Superior temporal gyrus (tissue), 1 donor: ENCODE measurements at regions not wholly inside any gene's neighbourhood (a gene's known extent, or its start where the extent isn't known, plus 50 kb on each side); places are given as distances from the start of the nearest gene placed in this dataset.

ENCODE experiments used
- DNase-seq: peaks from one replicate; pipeline ENCODE4 v3.0.0-alpha.2; 2016; ENCODE audit errors: extremely low spot score

DNA sequence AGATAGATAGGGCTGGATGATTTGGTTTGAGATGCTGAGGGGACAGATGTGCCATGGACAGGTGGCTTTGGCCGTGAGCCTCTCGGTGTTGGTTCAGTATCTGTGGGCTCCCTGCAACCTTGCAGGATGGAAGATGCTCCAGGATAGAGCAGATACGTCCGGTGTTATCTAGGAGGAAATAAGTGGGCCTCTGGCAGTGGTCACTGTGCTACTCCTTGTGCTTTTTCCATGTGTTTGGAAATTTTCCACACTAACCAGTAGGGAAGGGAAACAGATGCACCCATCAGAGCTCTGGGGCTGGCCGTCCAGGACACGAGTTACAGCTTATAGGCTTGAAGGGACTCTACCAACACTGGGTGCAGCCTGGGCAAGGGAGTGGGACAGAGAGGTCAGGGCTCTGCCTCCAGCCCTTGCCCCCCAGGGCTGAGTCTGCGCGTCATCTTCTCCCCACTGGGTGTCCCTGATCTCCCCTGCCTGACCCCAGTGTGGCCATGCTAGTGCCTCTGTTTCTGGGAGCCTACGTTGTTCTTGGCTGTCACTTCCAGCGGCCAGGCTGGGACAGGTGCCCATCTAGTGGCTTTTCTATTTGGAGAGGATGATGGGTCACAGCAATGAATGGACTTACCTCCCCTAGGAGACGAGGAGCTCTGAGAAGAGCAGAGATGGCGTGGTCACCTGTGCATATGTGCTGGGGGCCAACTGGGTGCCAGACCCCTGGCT is 166.9 kb downstream of the SEC14L1 start:
- DNase-seq = no peak

DNA sequence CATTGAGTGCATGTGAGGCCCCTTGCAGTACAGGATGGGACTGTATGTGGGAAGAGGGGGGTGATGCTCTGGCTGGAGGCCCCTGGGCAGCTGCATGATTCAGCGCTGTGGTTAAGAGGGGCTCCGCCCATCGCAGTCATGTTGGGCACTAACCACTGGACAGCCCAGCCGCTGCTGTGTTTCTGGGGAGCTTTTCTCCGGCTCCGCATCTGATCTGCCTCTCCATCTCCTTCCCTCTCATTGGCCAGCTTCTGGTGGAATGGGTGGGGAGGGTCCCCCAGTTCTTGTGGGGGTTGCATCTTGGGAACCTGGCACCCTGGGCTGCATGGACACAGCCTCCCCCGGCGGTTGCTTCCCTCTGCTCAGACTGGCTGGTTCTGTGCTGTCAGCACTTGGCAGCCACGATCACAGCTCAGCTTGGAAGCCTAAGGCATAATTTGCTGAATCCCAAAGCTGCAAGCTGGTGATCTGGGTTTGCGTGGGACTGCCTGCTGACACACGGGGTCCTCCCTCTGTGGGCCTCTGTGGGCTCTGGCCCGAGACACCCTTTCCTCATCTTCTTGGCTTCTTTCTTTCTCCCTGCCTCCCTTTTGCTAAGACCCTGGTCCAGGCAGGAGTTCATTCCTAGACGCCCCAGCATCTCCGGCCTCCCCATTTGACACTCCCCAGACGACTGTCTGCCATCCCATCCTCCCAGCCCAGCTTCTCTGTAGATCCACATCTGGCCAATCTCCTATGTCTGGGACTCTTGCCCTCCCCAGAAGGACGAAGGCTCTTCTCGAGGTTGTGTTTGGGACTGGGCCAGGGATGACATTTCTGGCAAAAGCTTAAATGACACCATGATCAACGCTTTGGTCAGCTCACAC is 168.3 kb downstream of the SEC14L1 start:
- no peak for DNase-seq

DNA sequence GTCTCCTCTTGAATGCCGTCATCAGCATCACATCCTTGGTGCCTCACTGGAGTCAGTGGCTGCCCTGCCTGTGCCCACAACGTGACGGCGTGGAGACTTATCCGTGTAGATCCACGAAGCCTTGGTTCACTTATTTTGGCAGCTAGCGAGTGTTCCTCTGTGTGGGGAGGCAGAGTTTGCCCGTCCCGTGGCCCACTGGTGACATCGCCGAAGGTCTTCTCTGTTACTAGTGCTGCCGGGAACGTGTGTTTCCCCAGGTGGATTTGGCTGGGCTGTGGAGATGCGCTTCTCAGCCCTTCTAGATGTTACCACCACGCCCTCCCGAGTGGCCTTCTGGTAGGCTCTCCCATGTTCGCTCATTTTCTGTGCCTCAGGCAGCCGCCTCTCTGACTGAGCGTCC is 169.6 kb downstream of the SEC14L1 start:
- DNase-seq = no peak

DNA sequence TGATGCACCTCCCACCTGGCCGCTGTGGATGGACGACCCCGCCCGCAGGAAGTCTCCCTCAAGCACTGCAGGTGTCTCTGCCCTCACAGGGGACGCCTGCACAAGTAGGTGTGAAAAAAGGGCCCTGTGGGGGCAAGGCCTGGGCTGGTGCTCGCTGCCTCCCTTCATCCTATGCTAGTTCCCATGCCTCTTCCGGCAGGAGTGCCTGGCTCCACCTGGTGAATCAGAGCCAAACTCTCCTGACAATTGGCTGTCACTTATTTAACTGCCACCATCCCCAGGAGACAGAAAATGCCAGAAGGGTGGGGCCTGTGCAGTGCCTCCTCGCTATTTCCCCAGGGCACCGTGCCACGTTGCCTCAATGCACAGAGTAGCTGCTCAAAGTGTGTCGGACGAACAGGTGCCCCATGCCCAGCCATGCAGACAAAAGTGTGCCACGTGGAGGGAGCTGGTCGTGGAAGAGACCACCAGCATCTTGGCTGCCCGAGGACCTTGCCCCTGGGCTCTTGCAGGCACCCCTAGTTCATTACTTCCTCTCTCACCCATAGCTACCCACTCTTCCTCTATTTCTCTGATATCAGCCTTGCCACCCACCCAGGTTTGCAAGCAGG is 170.7 kb downstream of the SEC14L1 start:
- DNase-seq = no peak

DNA sequence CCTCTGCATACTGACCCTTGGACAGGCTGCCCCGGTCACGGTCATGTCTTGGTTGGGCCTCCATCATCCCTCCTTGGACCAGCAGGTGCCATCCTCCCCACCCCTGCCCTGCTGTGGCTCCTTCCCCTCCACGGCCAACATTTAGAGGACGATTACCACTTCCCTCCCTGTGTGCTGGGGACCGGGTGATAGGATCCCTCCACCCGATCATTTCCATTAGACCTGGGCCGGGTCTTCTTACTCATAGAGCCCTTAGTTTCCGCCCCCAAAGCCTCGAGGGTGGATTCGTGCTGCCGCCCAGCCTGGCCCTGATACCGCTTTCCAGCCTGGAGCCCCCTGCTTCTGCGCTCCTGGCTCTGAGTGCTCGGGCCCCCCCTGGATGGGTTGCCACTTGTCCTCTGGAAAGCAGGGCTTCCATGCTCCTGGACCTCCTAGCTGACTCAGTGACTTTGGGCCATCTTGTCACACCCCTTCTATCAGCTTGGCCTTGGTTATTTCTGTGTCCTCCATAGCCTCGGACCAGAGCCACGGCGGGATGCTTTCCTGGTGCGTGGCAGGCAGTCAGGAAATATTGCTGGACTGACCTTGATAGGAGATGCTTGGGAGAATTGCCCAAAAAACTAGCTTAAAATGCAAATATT is 171.4 kb downstream of the SEC14L1 start:
- DNase-seq = no peak

DNA sequence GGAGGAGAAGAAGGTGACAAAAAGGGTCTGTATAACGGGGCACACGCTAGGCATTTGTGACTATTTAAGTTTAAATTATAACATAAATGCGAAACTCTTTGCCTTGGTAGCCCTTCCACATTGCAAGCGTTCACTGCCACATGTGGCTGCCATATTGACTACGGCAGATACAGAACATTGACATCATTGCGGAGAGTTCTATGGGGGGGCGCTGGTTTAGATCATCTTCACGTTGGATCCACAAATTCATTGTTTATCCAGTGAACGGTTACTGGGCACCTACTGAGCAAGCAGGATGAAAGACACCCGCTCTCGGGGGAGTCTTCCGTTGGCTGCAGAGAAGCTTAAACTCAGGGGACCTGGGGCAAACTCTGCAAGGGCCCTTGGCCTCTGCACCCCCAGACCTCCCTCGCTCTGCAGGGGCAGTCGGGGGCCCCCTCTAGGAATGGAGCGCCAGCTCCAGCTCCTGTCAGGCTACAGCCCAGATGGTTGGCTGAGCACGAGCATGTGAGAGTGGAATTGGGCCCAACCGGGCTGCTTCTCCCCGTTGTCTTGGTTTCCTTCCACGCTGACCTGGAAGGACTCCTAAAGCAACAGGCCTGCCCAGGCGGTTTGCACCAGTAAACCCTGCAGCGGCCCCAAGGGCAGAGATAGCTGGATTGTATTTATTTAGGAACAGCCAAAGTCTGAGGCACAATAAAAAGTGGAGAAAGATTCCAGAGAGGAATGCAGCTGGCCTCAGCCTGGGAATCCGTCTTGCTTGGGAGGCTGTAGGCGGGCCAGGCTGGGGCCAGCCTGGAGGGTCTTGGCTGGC is 172.2 kb downstream of the SEC14L1 start:
- no peak for DNase-seq

DNA sequence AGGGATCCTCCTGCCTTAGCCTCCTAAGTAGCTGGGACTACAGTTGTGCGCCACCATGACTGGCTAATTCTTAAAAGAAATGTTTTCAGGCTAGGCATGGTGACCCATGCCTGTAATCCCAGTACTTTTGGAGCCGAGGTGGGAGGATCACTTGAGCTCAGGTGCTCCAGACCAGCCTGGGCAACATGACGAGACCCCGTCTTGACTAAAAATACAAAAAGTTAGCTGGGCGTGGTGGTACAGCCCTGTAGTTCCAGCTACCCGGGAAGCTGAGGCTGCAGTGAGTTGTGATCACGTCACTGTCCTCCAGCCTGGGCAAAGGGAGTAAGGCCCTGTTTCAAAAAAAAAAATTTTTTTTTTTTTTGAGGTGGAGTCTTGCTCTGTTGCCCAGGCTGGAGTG is 173.1 kb downstream of the SEC14L1 start:
- DNase-seq = no peak

DNA sequence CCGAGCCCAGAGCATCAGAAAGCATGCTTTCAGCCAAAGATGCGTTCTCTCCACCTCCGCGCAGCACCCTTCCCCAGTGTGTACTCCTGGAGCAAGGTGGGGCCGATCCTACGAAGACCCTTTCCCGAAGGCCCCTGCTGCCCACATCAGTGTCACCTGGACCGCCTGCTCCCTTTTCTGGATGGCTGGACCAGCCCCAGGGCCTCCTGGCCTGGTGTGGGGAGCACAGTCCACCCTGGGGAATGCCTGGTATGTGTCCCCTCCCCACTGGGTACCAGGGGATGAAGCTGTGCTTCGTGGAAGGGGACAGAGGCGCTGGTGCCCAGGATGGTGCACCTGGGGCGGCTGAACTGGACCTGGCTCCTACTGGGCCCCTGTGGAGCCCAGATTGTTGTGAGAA is 173.8 kb downstream of the SEC14L1 start:
- DNase-seq = no peak

DNA sequence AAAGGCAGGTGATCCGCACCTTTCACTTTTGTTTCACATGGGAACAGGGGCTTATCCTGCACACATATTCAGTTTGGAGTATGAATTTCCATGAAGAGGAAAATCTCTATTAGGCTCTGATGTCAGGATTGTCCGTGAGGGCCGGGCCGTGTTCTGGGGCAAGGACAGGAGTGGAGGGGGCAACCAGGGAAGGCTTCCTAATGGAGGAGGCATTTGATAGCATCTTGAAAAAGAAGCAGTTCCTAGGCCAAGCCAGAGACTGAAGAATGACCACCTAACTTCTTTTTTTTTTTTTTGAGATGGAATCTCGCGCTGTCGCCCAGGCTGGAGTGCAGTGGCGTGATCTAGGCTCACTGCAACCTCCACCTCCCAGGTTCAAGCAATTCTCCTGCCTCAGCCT is 174.2 kb downstream of the SEC14L1 start:
- no peak for DNase-seq

DNA sequence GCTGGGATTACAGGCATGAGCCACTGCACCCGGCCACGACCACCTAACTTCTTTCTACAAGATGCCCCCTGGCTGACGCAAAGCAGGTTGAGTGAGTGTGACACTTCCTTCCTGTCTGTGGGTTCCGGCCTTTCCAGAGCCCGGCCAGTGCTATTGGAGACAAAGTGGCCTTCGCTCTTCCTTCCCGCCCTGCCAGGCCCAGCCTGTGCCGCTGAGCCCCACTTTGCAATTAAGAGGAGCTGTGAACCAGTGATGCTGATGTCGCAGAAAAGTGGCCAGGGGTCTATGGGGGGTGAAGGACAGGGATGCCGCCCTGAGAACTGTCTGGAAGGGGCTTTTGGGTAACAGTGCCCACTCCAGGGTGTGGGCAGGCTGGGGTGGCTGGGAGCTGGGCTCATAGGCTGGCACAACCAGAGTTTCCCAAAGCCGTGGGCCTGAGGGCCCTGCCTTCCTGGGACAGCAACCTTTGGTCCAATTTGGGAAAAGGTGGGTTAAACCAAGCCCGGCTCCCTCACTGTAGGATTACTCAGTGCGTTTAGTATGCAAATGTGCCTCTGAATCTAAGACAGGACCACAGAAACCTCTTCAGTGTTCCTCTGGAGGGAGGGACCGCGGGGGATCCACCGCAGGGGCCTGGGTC is 174.9 kb downstream of the SEC14L1 start:
- no peak for DNase-seq

DNA sequence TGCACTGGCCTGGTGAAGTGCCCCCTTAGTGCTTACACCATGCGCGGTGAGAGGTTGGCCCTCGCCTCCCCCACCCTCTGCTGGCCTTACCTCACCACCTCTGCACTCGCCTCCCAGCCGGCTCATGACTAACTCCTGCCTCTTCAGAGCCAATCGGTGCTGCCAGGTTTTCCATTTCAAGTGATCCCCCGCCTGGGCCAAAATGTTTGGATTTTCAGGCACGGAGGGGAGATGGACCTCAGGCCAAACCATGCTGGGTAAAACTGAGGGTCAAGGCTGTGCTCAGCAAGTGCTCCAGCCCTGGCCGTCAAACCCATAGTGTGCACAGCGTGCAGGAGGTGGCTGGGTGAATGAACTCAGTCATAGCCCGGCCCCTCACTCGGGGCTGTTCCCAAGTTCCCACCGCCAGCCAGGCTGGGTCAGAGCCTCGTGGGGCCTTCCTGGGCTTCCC is 175.4 kb downstream of the SEC14L1 start:
- DNase-seq = no peak

DNA sequence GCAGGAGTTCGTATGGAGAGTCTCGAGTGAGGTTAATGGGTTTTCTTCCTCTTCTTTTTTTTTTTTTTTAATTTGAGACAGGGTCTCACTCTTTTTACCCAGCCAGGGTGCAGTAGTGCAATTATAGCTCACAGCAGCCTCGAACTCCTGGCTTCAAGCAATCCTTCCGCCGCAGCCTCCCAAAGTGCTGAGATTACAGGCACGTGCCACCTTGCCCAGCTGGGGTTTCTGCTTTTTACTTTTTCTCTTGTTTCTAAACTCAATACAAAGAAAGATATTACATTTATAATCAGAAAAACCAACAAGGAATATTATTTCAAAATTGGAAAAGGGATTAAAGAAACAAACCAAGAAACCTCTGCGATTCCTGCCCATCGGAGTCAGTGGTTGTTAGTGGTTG is 175.9 kb downstream of the SEC14L1 start:
- no peak for DNase-seq

DNA sequence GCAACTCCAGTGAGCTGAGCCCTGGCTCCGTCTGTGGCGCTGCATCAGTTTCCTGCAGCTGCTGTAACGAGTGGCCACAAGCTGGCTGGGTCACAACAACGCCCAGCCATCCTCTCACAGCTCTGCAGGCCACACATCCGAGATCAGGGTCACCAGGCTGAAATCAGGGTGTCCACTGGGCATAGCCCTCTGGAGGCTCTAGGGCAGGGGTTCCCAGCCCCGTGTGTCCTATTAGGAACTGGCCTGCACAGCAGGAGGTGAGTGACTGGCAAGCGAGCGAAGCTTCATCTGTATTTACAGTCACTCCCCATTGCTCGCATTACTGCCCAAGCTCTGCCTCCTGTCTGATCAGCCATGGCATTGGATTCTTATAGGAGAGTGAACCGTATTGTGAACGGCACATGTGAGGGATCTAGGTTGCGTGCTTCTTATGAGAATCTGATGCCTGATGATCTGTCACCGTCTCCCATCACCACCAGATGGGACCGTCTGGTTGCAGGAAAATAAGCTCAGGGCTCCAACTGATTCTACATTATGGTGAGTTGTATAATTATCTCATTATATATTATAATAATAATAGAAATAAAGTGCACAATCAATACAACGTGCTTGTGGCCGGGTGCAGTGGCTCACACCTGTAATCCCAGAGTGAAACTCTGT is 176.5 kb downstream of the SEC14L1 start:
- DNase-seq = no peak

DNA sequence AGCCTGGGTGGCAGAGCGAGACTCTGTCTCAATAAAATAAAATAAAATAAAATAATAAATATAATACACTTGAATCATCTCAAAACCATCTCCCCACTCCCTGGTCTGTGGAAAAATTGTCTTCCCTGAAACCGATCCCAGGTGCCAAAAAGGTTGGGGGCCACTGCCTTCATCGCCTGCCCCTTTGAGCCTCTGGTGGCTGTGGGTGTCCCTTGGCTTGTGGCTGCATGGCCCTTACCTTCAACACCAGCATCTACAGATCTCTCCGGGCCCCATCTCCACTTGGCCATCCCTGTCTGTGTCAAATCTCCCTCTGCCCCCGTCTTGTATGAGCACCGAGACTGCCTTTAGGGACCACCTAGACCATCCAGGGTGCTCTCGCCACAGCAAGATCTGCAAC is 177.3 kb downstream of the SEC14L1 start:
- no peak for DNase-seq

DNA sequence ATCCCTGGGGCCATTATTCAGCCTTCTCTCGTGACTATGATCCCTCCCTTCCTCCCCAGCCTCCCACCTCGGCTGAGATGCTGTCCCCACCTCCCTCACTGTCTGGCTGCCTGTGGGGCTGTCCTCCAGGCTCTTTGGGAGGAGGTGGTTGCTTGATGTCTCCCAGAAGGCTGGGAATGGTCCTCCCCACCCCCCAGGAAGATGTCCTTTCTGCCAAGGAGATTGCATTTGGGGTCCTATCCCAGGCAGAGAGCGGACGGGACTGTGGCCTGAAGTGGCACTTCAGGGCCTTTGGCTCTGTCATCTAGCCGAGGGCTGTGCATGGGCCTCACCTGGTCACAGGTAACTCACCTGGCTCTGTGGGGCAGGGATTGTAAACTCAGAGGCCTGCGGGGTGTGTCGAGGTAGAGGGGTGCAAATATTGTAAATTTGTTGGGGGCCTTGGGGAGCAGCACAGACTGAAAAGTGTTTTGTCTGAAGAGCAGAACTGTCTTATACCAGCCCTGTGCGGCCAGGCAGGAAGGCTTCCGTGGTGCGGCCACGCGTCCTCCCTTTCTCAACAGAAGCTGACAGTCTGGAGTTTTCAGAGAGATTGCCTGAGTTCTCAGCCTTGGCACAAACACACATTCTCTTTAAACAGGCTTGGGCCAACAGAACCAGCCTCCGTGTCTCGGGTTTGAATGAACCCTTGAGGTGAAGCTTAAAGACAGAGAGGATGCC is 177.9 kb downstream of the SEC14L1 start:
- no peak for DNase-seq

DNA sequence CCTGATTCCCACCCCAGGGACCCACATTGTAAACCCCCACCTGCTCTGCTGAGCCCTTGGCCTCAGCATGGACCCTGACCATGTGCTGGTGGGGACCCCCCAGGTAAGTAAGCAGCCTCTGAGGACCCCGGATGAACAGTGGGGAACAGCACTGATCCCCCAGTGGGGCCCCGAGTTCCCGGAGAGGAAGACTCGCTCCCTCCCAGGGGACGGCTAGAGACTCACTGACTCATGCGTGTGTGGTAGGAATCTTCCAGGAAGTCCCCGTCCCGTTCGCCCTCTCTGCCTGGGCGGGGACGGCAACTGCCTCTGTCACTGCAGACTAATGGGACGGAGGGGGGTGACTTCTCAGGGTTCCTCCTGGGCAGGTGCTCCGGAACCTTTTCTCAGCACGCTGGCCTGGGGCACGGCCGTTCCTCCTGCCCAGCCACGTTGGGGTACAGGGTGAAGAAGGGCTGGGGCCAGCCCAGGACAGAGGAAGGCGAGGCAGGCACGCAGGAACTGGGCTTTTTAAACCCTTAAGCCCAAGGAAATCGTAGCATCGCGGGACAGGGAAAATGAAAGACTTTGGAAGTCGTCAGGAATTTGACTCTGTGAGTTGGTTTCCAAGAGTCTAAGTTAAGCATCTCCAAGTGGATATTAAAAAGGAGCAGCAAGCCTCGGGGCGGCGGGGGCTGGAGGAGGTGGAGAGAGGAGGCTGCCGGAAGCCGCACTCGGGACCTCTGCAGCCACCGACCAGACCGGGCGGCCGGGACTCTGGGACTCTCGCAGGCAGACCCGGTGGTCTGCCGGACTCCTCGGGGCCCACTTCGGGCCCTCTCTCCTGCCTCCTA is 178.7 kb downstream of the SEC14L1 start:
- DNase-seq = no peak

DNA sequence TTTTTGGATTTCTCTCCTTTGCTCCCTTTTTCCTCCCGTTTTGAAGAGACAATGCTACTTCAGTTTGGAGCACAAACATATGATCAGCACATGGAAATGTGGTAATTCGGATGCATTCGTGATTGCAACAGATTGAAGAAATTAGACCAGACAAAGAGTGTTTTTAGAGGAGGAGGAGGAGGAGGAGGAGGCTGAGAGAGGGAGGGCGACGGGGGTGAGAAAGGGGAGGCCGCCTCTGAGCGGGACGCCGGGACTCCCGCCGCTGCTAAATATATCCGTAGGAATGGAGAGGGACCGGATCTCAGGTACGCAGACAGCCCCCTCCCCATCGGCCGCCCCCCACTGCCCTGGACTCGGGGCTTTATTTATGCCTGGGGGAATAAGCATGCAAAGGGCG is 179.3 kb downstream of the SEC14L1 start:
- no peak for DNase-seq

DNA sequence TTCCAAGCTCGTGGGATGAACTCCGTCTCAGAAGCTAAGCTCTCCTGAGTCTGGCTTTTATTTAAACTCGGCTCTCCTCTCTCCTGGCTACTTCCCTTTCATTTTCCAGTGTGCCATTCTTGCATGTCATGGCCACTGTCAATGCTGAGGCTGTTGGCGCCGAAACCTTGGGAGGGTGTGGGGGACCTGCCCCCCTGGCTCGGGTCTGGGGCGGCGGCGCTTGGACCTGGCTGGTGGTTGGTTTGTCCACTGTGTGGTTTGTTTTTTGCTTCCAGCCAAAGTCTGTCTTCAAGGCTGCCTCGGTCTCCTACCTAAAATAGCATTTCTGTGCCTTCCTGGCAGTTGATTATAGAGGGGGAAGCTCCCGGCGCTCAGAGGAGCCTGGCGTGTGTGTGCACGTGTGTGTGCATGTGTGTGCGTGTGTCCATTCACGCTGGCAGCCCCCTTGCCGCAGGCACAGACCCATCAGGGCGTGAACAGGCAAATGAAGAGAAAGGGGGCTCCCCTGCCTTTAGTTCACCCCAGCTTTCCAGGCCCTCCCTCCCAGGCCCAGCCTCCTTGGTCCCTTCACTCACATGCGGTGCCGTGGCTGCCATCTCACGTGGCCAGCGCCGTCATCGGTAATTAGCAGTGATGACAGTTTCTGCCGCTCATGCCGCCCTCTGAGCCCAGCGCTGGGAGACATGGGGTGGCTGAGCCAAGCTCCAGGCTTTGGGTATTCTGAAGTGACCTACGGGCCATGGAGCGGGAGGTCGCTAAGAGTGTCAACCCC is 179.9 kb downstream of the SEC14L1 start:
- DNase-seq = no peak
